IPS DF 6.9 (cell line): ENCODE measurements at regions not wholly inside any gene's neighbourhood (a gene's known extent, or its start where the extent isn't known, plus 50 kb on each side); places are given as distances from the start of the nearest gene placed in this dataset.
"Not testable (repeated sequence)": the region's sequence is repeated elsewhere in the genome, so short reads cannot be mapped to it uniquely, and the experiment has no call there.

ENCODE experiments used
- DNase-seq: peaks from one replicate; pipeline ENCODE4 v3.0.0-alpha.2; 2013; ENCODE audit warnings: low read depth, low spot score
- H3K27ac ChIP-seq: one replicate; pipeline ENCODE4 v1.5.1; 2013; ENCODE audit warnings: low read length, control low read depth
- H3K27me3 ChIP-seq: 2 replicates; pipeline ENCODE4 v1.6.1; 2013; ENCODE audit warnings: mild to moderate bottlenecking, low read length; ENCODE audit not compliant: control insufficient read depth, insufficient read depth
- H3K36me3 ChIP-seq: 2 replicates; pipeline ENCODE4 v1.6.1; 2013; ENCODE audit warnings: low read length; ENCODE audit not compliant: control insufficient read depth, insufficient read depth
- H3K4me1 ChIP-seq: 2 replicates; pipeline ENCODE4 v1.6.1; 2013; ENCODE audit warnings: low read length; ENCODE audit not compliant: control insufficient read depth, insufficient read depth
- H3K4me3 ChIP-seq: 2 replicates; pipeline ENCODE4 v1.5.1; 2013; ENCODE audit warnings: mild to moderate bottlenecking, low read length
- H3K9me3 ChIP-seq: 2 replicates; pipeline ENCODE4 v1.6.1; 2013; ENCODE audit warnings: low read length, inconsistent platforms; ENCODE audit not compliant: control insufficient read depth, insufficient read depth
- WGBS: extraction: QIAGEN DNeasy Blood & Tissue Kit; methylation state at CpG from one replicate; pipeline ENCODE4 v1.1.7; 2013; ENCODE audit warnings: mixed read lengths, missing lambda C conversion rate; ENCODE audit not compliant: insufficient read length, insufficient coverage; 5-methylcytosine and 5-hydroxymethylcytosine counted together

- H3K4me1 ChIP-seq, H3K27me3 ChIP-seq, H3K9me3 ChIP-seq, H3K27ac ChIP-seq, H3K36me3 ChIP-seq, H3K4me3 ChIP-seq, DNase-seq: not testable (repeated sequence)
- no CpG with 5 or more reads among the region's 13 CpGs for WGBS
These were observed 112.1 kb upstream of the DUSP22 start for GRCh38 chr6:180091-180694.

- no peak for DNase-seq
- Histone ChIP-seq H3K4me3 (no peak overlapping the region), H3K4me1 (no peaks in the 10 kb centered on the region), H3K27me3 (no peaks in the 10 kb centered on the region), H3K9me3 (peaks cover 2% of the 10 kb centered on the region; the same call in 1 of the 2 replicates), H3K36me3 (no peaks in the 10 kb centered on the region), H3K27ac (no peak overlapping the region)
- WGBS = no CpG with 5 or more reads among the region's 5 CpGs
These were observed 111.1 kb upstream of the DUSP22 start for GRCh38 chr6:181049-181654.

- no peaks in the 10 kb centered on the region; the same call in 1 of the 2 replicates for H3K9me3 ChIP-seq
- H3K4me3 ChIP-seq = no peak overlapping the region
- no peak overlapping the region for H3K27ac ChIP-seq
- H3K27me3 ChIP-seq = no peaks in the 10 kb centered on the region
- WGBS = no CpG with 5 or more reads among the region's 2 CpGs
- no peaks in the 10 kb centered on the region for H3K36me3 ChIP-seq
- no peak for DNase-seq
- no peaks in the 10 kb centered on the region for H3K4me1 ChIP-seq
These were observed 108.6 kb upstream of the DUSP22 start for GRCh38 chr6:183668-184067.

- Histone ChIP-seq H3K27ac (no peak overlapping the region), H3K36me3 (no peaks in the 10 kb centered on the region), H3K27me3 (no peaks in the 10 kb centered on the region), H3K4me1 (no peaks in the 10 kb centered on the region), H3K9me3 (no peaks in the 10 kb centered on the region), H3K4me3 (no peak overlapping the region)
- no peak for DNase-seq
- WGBS = no CpG with 5 or more reads among the region's 7 CpGs
These were observed 108.1 kb upstream of the DUSP22 start for GRCh38 chr6:184161-184700.

- H3K4me1 ChIP-seq = no peaks in the 10 kb centered on the region
- no peak for DNase-seq
- no peak overlapping the region for H3K27ac ChIP-seq
- H3K27me3 ChIP-seq = no peaks in the 10 kb centered on the region
- H3K36me3 ChIP-seq = no peaks in the 10 kb centered on the region
- no peaks in the 10 kb centered on the region for H3K9me3 ChIP-seq
- H3K4me3 ChIP-seq = no peak overlapping the region
- no CpG with 5 or more reads among the region's 12 CpGs for WGBS
These were observed 105.8 kb upstream of the DUSP22 start for GRCh38 chr6:186340-186965.

GRCh38 chr6:187210-187861 lies 105.0 kb upstream of the DUSP22 start:
- no peak overlapping the region for H3K27ac ChIP-seq
- WGBS = no CpG with 5 or more reads among the region's 10 CpGs
- H3K27me3 ChIP-seq = no peaks in the 10 kb centered on the region
- DNase-seq = no peak
- H3K36me3 ChIP-seq = no peaks in the 10 kb centered on the region
- no peaks in the 10 kb centered on the region for H3K9me3 ChIP-seq
- H3K4me1 ChIP-seq = no peaks in the 10 kb centered on the region
- H3K4me3 ChIP-seq = no peak overlapping the region

GRCh38 chr6:188821-189655 lies 103.2 kb upstream of the DUSP22 start:
- no peaks in the 10 kb centered on the region for H3K27me3 ChIP-seq
- H3K27ac ChIP-seq = no peak overlapping the region
- no peak overlapping the region for H3K4me3 ChIP-seq
- H3K4me1 ChIP-seq = no peaks in the 10 kb centered on the region
- H3K36me3 ChIP-seq = no peaks in the 10 kb centered on the region
- no peaks in the 10 kb centered on the region for H3K9me3 ChIP-seq
- WGBS = no CpG with 5 or more reads among the region's 13 CpGs
- DNase-seq = peak; percentile 55

GRCh38 chr6:189676-190075 lies 102.6 kb upstream of the DUSP22 start:
- DNase-seq = no peak
- H3K27ac ChIP-seq = no peak overlapping the region

GRCh38 chr6:190596-191395 lies 101.5 kb upstream of the DUSP22 start:
- WGBS = no CpG with 5 or more reads among the region's 11 CpGs
- H3K27me3 ChIP-seq = no peaks in the 10 kb centered on the region
- H3K4me1 ChIP-seq = no peaks in the 10 kb centered on the region
- no peak overlapping the region for H3K27ac ChIP-seq
- no peaks in the 10 kb centered on the region for H3K9me3 ChIP-seq
- H3K4me3 ChIP-seq = no peak overlapping the region
- H3K36me3 ChIP-seq = no peaks in the 10 kb centered on the region
- no peak for DNase-seq

More at GRCh38 chr6:189676-190075, 102.6 kb upstream of the DUSP22 start:
- Histone ChIP-seq H3K36me3 (no peaks in the 10 kb centered on the region), H3K4me3 (no peak overlapping the region), H3K4me1 (no peaks in the 10 kb centered on the region), H3K9me3 (no peaks in the 10 kb centered on the region), H3K27me3 (no peaks in the 10 kb centered on the region)
- WGBS = no CpG with 5 or more reads among the region's 8 CpGs
